ENCODE measurements at regions not wholly inside any gene's neighbourhood (a gene's known extent, or its start where the extent isn't known, plus 50 kb on each side); places are given as distances from the start of the nearest gene placed in this dataset.

- POLR2A ChIA-PET = no interaction called here
- WGBS (ENCODE audit: missing lambda C conversion rate) = 69% methylated on average over 1 of the region's 1 CpG
- no peak overlapping the region for H3K4me3 ChIP-seq
- H3K27ac ChIP-seq = no peak overlapping the region
- CTCF ChIA-PET = no interaction called here
- FAIRE-seq (no peak), DNase-seq (ENCODE audit: low read depth in 1 of 2, low spot score in 1 of 2) (peak; percentile 3 to 57), ATAC-seq (peak; percentile 43 to 50; a peak in 3 of 6 replicates)
- no peaks in the 10 kb centered on the region for H3K9me3 ChIP-seq
- 0 out of 3 replicates have a peak, but pooled peaks cover 10% of the 10 kb centered on the region for H3K4me1 ChIP-seq
- peak overlapping the region; percentile 34; the same call in 1 of the 3 replicates for H3K4me2 ChIP-seq
- TF ChIP-seq NR3C1 (IDR thresholded peaks at IDR 0.05) = no peak
- TF ChIP-seq HOXB13 (CRISPR knock-in tag; IDR thresholded peaks at IDR 0.05; ENCODE audit: low read depth) = no peak
- no peak for TF ChIP-seq MYC (IDR thresholded peaks at IDR 0.05; ENCODE audit: borderline replicate concordance, low read length)
- TF ChIP-seq CEBPB (IDR thresholded peaks at IDR 0.05) = peak; percentile 19 to 44; a peak in 1 of 4 replicates
- 0 out of 2 replicates have a peak, but pooled peaks have one; percentile 12 for TF ChIP-seq FOSL2 (IDR thresholded peaks at IDR 0.05)
- no peak for TF ChIP-seq FOSL2 (CRISPR knock-in tag; IDR thresholded peaks at IDR 0.05)
These were observed 2197.7 kb downstream of the ARAP2 start for GRCh38 chr4:34046580-34046979.

GRCh38 chr4:34047363-34047762, 2197.0 kb downstream of the ARAP2 start:
- ChIA-PET CTCF (no interaction called here), POLR2A (no interaction called here)
- H3K27ac ChIP-seq = no peak overlapping the region
- DNase-seq (ENCODE audit: low read depth in 1 of 2, low spot score in 1 of 2) (no peak), FAIRE-seq (no peak), ATAC-seq (no peak)
- H3K9me3 ChIP-seq = no peaks in the 10 kb centered on the region
- TF ChIP-seq CBX8 (IDR thresholded peaks at IDR 0.05) = no peak
- no peak for TF ChIP-seq ESRRA (IDR thresholded peaks at IDR 0.05; ENCODE audit: borderline replicate concordance, low read length)
- no peak for TF ChIP-seq ZNF302 (CRISPR knock-in tag; IDR thresholded peaks at IDR 0.05)
- no peak for TF ChIP-seq RAD21 (conservative IDR thresholded peaks at IDR 0.05 in 1 of 2, IDR thresholded peaks at IDR 0.05 in 1 of 2)
- TF ChIP-seq RARB (CRISPR knock-in tag; IDR thresholded peaks at IDR 0.05) = no peak
- TF ChIP-seq REST (IDR thresholded peaks at IDR 0.05) = no peak
- no peak for TF ChIP-seq HDAC2 (IDR thresholded peaks at IDR 0.05)
- TF ChIP-seq HOXB5 (CRISPR knock-in tag; IDR thresholded peaks at IDR 0.05) = no peak
- TF ChIP-seq RFX5 (IDR thresholded peaks at IDR 0.05) = no peak
- TF ChIP-seq CEBPB (IDR thresholded peaks at IDR 0.05) = no peak
- no peak for TF ChIP-seq NPAS2 (CRISPR knock-in tag; IDR thresholded peaks at IDR 0.05; ENCODE audit: borderline replicate concordance)
- no peak for TF ChIP-seq NFE2L2 (conservative IDR thresholded peaks at IDR 0.05; ENCODE audit: low read length)
- TF ChIP-seq TP53 (CRISPR knock-in tag; IDR thresholded peaks at IDR 0.05) = no peak
- TF ChIP-seq HES2 (IDR thresholded peaks at IDR 0.05) = no peak
- no peak for TF ChIP-seq ELK1 (IDR thresholded peaks at IDR 0.05; ENCODE audit: low read depth, low read length)
- no peak for TF ChIP-seq EP300 (IDR thresholded peaks at IDR 0.05)
- no peak for TF ChIP-seq PBX3 (IDR thresholded peaks at IDR 0.05)
- no peak for TF ChIP-seq FOSB (CRISPR knock-in tag; IDR thresholded peaks at IDR 0.05)
- H3K4me3 ChIP-seq = no peak overlapping the region
- H3K4me1 ChIP-seq = 0 out of 3 replicates have a peak, but pooled peaks cover 10% of the 10 kb centered on the region
- H3K4me2 ChIP-seq = no peak overlapping the region
- 60% methylated on average over 3 of the region's 3 CpGs for WGBS (ENCODE audit: missing lambda C conversion rate)
